RWPE2 (cell line): ENCODE measurements at regions not wholly inside any gene's neighbourhood (a gene's known extent, or its start where the extent isn't known, plus 50 kb on each side); places are given as distances from the start of the nearest gene placed in this dataset.

ENCODE experiments used
- ATAC-seq: fragments of 200-7000 bp; cut with Tn5 transposase; 3 replicates; pipeline ENCODE4 v1.9.1; 2021; ENCODE audit warnings: low read depth
- DNase-seq: peaks from one replicate; pipeline ENCODE4 v3.0.0-alpha.2; 2020; ENCODE audit warnings: low spot score
- H3K27ac ChIP-seq: fragments of 450-650 bp; 2 replicates; pipeline ENCODE4 v1.5.1; 2017; ENCODE audit warnings: mild to moderate bottlenecking; ENCODE audit not compliant: poor library complexity, severe bottlenecking
- H3K27me3 ChIP-seq: fragments of 250-450 bp; sonication (Bioruptor Pico); 2 replicates; pipeline ENCODE4 v1.5.1; 2021; ENCODE audit warnings: mild to moderate bottlenecking, moderate library complexity; ENCODE audit not compliant: insufficient read depth, poor library complexity, severe bottlenecking
- H3K36me3 ChIP-seq: fragments of 250-450 bp; sonication (Bioruptor Pico); 2 replicates; pipeline ENCODE4 v1.5.1; 2020; ENCODE audit warnings: low read depth, mild to moderate bottlenecking, moderate library complexity
- H3K4me1 ChIP-seq: fragments of 250-450 bp; sonication (Bioruptor Pico); 2 replicates; pipeline ENCODE4 v1.5.1; 2021; ENCODE audit warnings: mild to moderate bottlenecking, moderate library complexity; ENCODE audit not compliant: insufficient read depth, poor library complexity, severe bottlenecking
- H3K4me3 ChIP-seq: fragments of 250-450 bp; sonication (Bioruptor Pico); 2 replicates; pipeline ENCODE4 v1.5.1; 2021; ENCODE audit warnings: mild to moderate bottlenecking, moderate library complexity; ENCODE audit not compliant: severe bottlenecking
- H3K9me3 ChIP-seq: fragments of 250-450 bp; sonication (Bioruptor Pico); 2 replicates; pipeline ENCODE4 v1.5.1; 2021; ENCODE audit warnings: mild to moderate bottlenecking, moderate library complexity; ENCODE audit not compliant: severe bottlenecking
- CTCF ChIP-seq: fragments of 450-650 bp; IDR thresholded peaks from one replicate; pipeline ENCODE4 v1.5.1; 2017; ENCODE audit warnings: mild to moderate bottlenecking, moderate library complexity; ENCODE audit not compliant: poor library complexity, severe bottlenecking

- no peaks in the 10 kb centered on the region for H3K36me3 ChIP-seq
- ATAC-seq = peak; percentile 51; the same call in 2 of the 3 replicates
- H3K27me3 ChIP-seq = no peaks in the 10 kb centered on the region
Measured at GRCh38 chr3:163605915-163606314, 1472.4 kb downstream of the SI start.

GRCh38 chr3:163601426-163601825 lies 1476.9 kb downstream of the SI start:
- no peak for TF ChIP-seq CTCF
- H3K4me1 ChIP-seq = no peaks in the 10 kb centered on the region
- no peak overlapping the region for H3K4me3 ChIP-seq
- no peak for ATAC-seq
- H3K27me3 ChIP-seq = no peaks in the 10 kb centered on the region
- H3K9me3 ChIP-seq = no peaks in the 10 kb centered on the region
- DNase-seq = no peak
- H3K36me3 ChIP-seq = no peaks in the 10 kb centered on the region
- no peak overlapping the region for H3K27ac ChIP-seq

More at GRCh38 chr3:163605915-163606314, 1472.4 kb downstream of the SI start:
- no peak overlapping the region for H3K27ac ChIP-seq
- no peak overlapping the region for H3K4me3 ChIP-seq
- H3K4me1 ChIP-seq = no peaks in the 10 kb centered on the region
- H3K9me3 ChIP-seq = no peaks in the 10 kb centered on the region
- TF ChIP-seq CTCF = no peak
- DNase-seq = no peak

DNA sequence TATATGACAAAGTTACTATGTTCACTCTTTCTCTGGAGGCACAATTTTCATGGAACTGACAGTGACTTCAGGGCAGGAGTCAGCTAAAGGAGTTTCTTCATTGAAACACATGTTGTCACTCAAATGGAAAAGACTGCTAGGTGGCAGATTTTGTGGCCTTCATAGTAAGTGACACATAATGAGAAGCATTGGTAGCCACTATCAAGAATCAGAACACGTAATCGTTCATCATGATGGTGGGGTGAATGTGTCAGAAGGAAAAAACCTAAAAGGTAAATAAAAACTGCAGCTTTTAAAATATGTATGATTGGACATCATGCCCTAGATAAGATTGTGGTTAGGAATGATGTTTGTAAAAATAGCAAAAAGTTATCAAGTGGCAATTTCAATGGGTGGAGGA lies 1491.0 kb downstream of the SI start:
- DNase-seq = no peak
- H3K27ac ChIP-seq = no peak overlapping the region
- H3K36me3 ChIP-seq = no peaks in the 10 kb centered on the region
- no peaks in the 10 kb centered on the region for H3K4me1 ChIP-seq
- ATAC-seq = no peak
- no peak for TF ChIP-seq CTCF
- H3K4me3 ChIP-seq = no peak overlapping the region
- no peaks in the 10 kb centered on the region for H3K27me3 ChIP-seq
- H3K9me3 ChIP-seq = no peaks in the 10 kb centered on the region

- Histone ChIP-seq H3K27me3 (peaks cover 8% of the 10 kb centered on the region), H3K27ac (no peak overlapping the region), H3K36me3 (no peaks in the 10 kb centered on the region), H3K4me3 (no peak overlapping the region), H3K9me3 (no peaks in the 10 kb centered on the region), H3K4me1 (no peaks in the 10 kb centered on the region)
- ATAC-seq (no peak), DNase-seq (no peak)
- no peak for TF ChIP-seq CTCF
Measured at GRCh38 chr3:163582967-163583366, 1495.3 kb downstream of the SI start.

DNA sequence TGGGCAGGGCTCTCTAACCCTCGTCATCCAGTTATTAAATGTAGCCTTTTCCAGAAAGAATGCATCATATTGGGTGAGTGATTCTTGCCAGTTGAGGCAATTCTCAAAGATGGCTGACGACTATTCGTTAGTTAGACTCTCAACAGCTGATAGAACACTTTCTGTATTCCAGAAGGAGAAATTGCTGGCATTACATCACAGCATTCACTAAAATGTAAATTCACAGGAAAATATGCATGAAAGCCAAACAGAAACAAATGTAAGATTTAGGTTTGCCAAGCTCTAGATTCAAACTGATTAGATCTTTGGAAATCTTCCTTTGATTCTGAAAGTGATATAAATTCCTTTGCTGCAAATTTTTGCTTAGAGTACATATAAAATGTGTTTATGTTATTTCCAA lies 1501.0 kb downstream of the SI start:
- H3K4me3 ChIP-seq = no peak overlapping the region
- no peaks in the 10 kb centered on the region for H3K4me1 ChIP-seq
- DNase-seq (no peak), ATAC-seq (no peak)
- TF ChIP-seq CTCF = no peak
- H3K27ac ChIP-seq = no peak overlapping the region
- peaks cover 8% of the 10 kb centered on the region for H3K27me3 ChIP-seq
- no peaks in the 10 kb centered on the region for H3K9me3 ChIP-seq
- no peaks in the 10 kb centered on the region for H3K36me3 ChIP-seq
